ENCODE measurements at regions not wholly inside any gene's neighbourhood (a gene's known extent, or its start where the extent isn't known, plus 50 kb on each side); places are given as distances from the start of the nearest gene placed in this dataset.

DNA sequence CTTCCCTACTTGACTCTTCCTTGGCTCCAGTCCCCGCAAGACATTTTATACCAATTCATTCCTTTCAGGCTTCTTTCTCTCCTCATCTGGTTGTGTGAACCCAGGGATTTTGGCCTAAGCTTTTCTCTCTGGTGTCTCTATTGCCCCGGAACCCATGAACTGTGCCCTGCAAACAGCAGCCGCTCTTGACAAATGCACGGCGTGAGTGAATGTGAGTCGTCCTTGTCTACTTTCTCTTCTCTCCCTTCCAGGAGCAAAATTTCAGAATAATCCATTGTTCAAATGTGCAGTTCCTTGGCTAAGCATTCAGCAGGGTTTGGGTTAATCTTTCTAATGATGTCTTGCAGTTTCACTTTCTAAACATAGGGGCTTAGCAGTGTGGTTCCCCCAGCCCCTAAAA, 250.4 kb upstream of the IRX4 start:
- H3K4me1 ChIP-seq (ENCODE audit: low read length): no peaks in the 10 kb centered on the region
- H3K27ac ChIP-seq (ENCODE audit: low read length): no peak overlapping the region
- no peaks in the 10 kb centered on the region for H4K20me1 ChIP-seq (ENCODE audit: insufficient read depth, low read length)

DNA sequence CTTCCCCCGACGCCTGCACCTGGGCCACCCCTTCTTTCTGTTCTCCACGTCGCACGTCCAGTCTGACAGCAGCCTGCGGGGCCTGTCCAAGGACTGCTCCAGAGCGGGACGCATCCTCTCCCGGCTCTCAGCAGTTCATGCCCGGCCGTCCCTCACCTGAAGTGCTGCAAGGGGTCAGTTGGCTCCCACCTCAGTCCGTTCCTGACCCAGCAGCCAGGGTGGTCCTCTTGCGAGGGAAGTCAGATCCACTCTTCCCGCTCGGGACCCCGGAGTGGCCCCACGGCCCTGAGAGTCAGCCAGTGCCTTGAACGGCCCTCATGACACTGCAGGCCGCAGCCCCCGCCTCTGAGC, 249.7 kb upstream of the IRX4 start:
- no peaks in the 10 kb centered on the region for H3K4me1 ChIP-seq (ENCODE audit: low read length)
- H3K9me3 ChIP-seq (replicated peaks; ENCODE audit: insufficient read depth, low read length): no peaks in the 10 kb centered on the region
- no peaks in the 10 kb centered on the region for H3K79me2 ChIP-seq (ENCODE audit: low read length)
- no peak overlapping the region for H3K4me3 ChIP-seq (ENCODE audit: low read length)
- no peaks in the 10 kb centered on the region for H3F3A ChIP-seq (ENCODE audit: insufficient read depth, low read length)
- no peak overlapping the region for H3K4me2 ChIP-seq (ENCODE audit: low read depth, low read length)
- no peaks in the 10 kb centered on the region for H3K36me3 ChIP-seq (replicated peaks; ENCODE audit: insufficient read depth, low read length)
- no peak overlapping the region for H2AFZ ChIP-seq (ENCODE audit: low read length)
- TF ChIP-seq EZH2phosphoT487 (IDR thresholded peaks at IDR 0.05; ENCODE audit: low read length): no peak
- no peak for TF ChIP-seq EZH2 (optimal IDR thresholded peaks at IDR 0.05; ENCODE audit: low read depth, low read length)
- TF ChIP-seq CTCF (IDR thresholded peaks at IDR 0.05; ENCODE audit: low read length): no peak
- H3K9ac ChIP-seq (ENCODE audit: low read length): no peak overlapping the region
- H4K20me1 ChIP-seq (ENCODE audit: insufficient read depth, low read length): no peaks in the 10 kb centered on the region
- no peaks in the 10 kb centered on the region for H3K9me2 ChIP-seq (replicated peaks; ENCODE audit: insufficient read depth, low read length)
- no peak for DNase-seq
- no peaks in the 10 kb centered on the region for H3K27me3 ChIP-seq (replicated peaks; ENCODE audit: insufficient read depth, low read length)
- H3K27ac ChIP-seq (ENCODE audit: low read length): no peak overlapping the region

More for the DNA sequence above, 250.4 kb upstream of the IRX4 start:
- Histone ChIP-seq H3K27me3 (replicated peaks; ENCODE audit: insufficient read depth, low read length) (no peaks in the 10 kb centered on the region), H3K9me2 (replicated peaks; ENCODE audit: insufficient read depth, low read length) (no peaks in the 10 kb centered on the region), H3K36me3 (replicated peaks; ENCODE audit: insufficient read depth, low read length) (no peaks in the 10 kb centered on the region), H3K4me2 (ENCODE audit: low read depth, low read length) (no peak overlapping the region), H2AFZ (ENCODE audit: low read length) (no peak overlapping the region), H3K4me3 (ENCODE audit: low read length) (no peak overlapping the region), H3K9me3 (replicated peaks; ENCODE audit: insufficient read depth, low read length) (no peaks in the 10 kb centered on the region), H3F3A (ENCODE audit: insufficient read depth, low read length) (no peaks in the 10 kb centered on the region), H3K79me2 (ENCODE audit: low read length) (no peaks in the 10 kb centered on the region), H3K9ac (ENCODE audit: low read length) (no peak overlapping the region)
- TF ChIP-seq CTCF (IDR thresholded peaks at IDR 0.05; ENCODE audit: low read length) (no peak), EZH2 (optimal IDR thresholded peaks at IDR 0.05; ENCODE audit: low read depth, low read length) (no peak), EZH2phosphoT487 (IDR thresholded peaks at IDR 0.05; ENCODE audit: low read length) (no peak)
- no peak for DNase-seq

GRCh38 chr5:2131826-2132496, 249.2 kb upstream of the IRX4 start:
- Histone ChIP-seq H3F3A (ENCODE audit: insufficient read depth, low read length) (no peaks in the 10 kb centered on the region), H3K4me2 (ENCODE audit: low read depth, low read length) (no peak overlapping the region), H4K20me1 (ENCODE audit: insufficient read depth, low read length) (no peaks in the 10 kb centered on the region), H3K9me3 (replicated peaks; ENCODE audit: insufficient read depth, low read length) (no peaks in the 10 kb centered on the region), H2AFZ (ENCODE audit: low read length) (no peak overlapping the region), H3K9me2 (replicated peaks; ENCODE audit: insufficient read depth, low read length) (no peaks in the 10 kb centered on the region), H3K4me3 (ENCODE audit: low read length) (no peak overlapping the region), H3K27ac (ENCODE audit: low read length) (no peak overlapping the region), H3K4me1 (ENCODE audit: low read length) (no peaks in the 10 kb centered on the region), H3K79me2 (ENCODE audit: low read length) (no peaks in the 10 kb centered on the region), H3K9ac (ENCODE audit: low read length) (no peak overlapping the region), H3K27me3 (replicated peaks; ENCODE audit: insufficient read depth, low read length) (no peaks in the 10 kb centered on the region), H3K36me3 (replicated peaks; ENCODE audit: insufficient read depth, low read length) (no peaks in the 10 kb centered on the region)
- TF ChIP-seq EZH2phosphoT487 (IDR thresholded peaks at IDR 0.05; ENCODE audit: low read length) (no peak), EZH2 (optimal IDR thresholded peaks at IDR 0.05; ENCODE audit: low read depth, low read length) (no peak), CTCF (IDR thresholded peaks at IDR 0.05; ENCODE audit: low read length) (no peak)
- DNase-seq: no peak
